IMR-90 (cell line): ENCODE measurements at regions not wholly inside any gene's neighbourhood (a gene's known extent, or its start where the extent isn't known, plus 50 kb on each side); places are given as distances from the start of the nearest gene placed in this dataset.
"Not testable (repeated sequence)": the region's sequence is repeated elsewhere in the genome, so short reads cannot be mapped to it uniquely, and the experiment has no call there.

Experiments
- ATAC-seq: fragments of 200-7000 bp; cut with Tn5 transposase; 2 replicates; pipeline ENCODE4 v1.9.1; 2020; ENCODE audit warnings: low read depth, mild to moderate bottlenecking, moderate library complexity
- BruUV-seq: library from RNA; stranded (reverse); fragments of 400-500 nt; replicated peaks from 2 replicates; lab custom pipeline; 2021; lab: Mats Ljungman, UMichigan
- CTCF ChIA-PET: fragments of 300-600 bp; formaldehyde crosslinking; extraction: SDS; loops from one replicate; lab custom pipeline; 2021; ENCODE audit warnings: antibody characterized with exemption; lab: Yijun Ruan, JAX
- POLR2A ChIA-PET: fragments of 300-600 bp; sonication (Branson Sonifier 250); formaldehyde crosslinking; loops from one replicate; lab custom pipeline; 2022; ENCODE audit warnings: antibody characterized with exemption; ENCODE audit not compliant: unreplicated experiment; lab: Charles Lee
- DNase-seq: peaks from one replicate; pipeline ENCODE4 v3.0.0; 2013
- H2AFZ ChIP-seq: replicated peaks from 2 replicates; pipeline ENCODE3; 2013; ENCODE audit warnings: low read length, mild to moderate bottlenecking; ENCODE audit not compliant: poor library complexity
- H2AK5ac ChIP-seq: 2 replicates; pipeline ENCODE4 v1.6.1; 2013; ENCODE audit warnings: low read depth, low read length, inconsistent platforms
- H2AK9ac ChIP-seq: replicated peaks from 2 replicates; pipeline ENCODE3; 2013; ENCODE audit warnings: mild to moderate bottlenecking, low read depth, low read length, moderate library complexity; ENCODE audit not compliant: poor library complexity
- H2BK120ac ChIP-seq: 2 replicates; pipeline ENCODE4 v1.6.1; 2013; ENCODE audit warnings: low read depth, low read length, inconsistent platforms
- H2BK15ac ChIP-seq: 3 replicates; pipeline ENCODE4 v1.6.1; 2013; ENCODE audit warnings: low read depth, low read length, inconsistent platforms
- H2BK20ac ChIP-seq: 2 replicates; pipeline ENCODE4 v1.6.1; 2013; ENCODE audit warnings: low read depth, mild to moderate bottlenecking, inconsistent platforms, low read length, moderate library complexity
- H2BK5ac ChIP-seq: 2 replicates; pipeline ENCODE4 v1.6.1; 2013; ENCODE audit warnings: mild to moderate bottlenecking, low read depth, low read length, inconsistent platforms; ENCODE audit not compliant: poor library complexity, severe bottlenecking
- H3K14ac ChIP-seq: replicated peaks from 2 replicates; pipeline ENCODE4 v1.6.1; 2013; ENCODE audit warnings: low read depth, low read length, inconsistent platforms
- H3K18ac ChIP-seq: 2 replicates; pipeline ENCODE4 v1.6.1; 2013; ENCODE audit warnings: low read depth, low read length, control low read depth
- H3K23ac ChIP-seq: 2 replicates; pipeline ENCODE4 v1.6.1; 2013; ENCODE audit warnings: low read depth, low read length, inconsistent platforms
- H3K27ac ChIP-seq: 2 replicates; pipeline ENCODE4 v1.5.1; 2013; ENCODE audit warnings: mild to moderate bottlenecking, control low read depth, low read length; ENCODE audit not compliant: insufficient read depth
- H3K27me3 ChIP-seq: 2 replicates; pipeline ENCODE4 v1.6.1; 2013; ENCODE audit warnings: low read length; ENCODE audit not compliant: control insufficient read depth, insufficient read depth
- H3K36me3 ChIP-seq: 2 replicates; pipeline ENCODE4 v1.6.1; 2013; ENCODE audit warnings: low read length, mixed read lengths; ENCODE audit not compliant: control insufficient read depth, insufficient read depth
- H3K4ac ChIP-seq: 2 replicates; pipeline ENCODE4 v1.6.1; 2013; ENCODE audit warnings: low read depth, low read length, inconsistent platforms
- H3K4me1 ChIP-seq: 2 replicates; pipeline ENCODE4 v1.6.1; 2013; ENCODE audit warnings: low read length, mixed read lengths; ENCODE audit not compliant: control insufficient read depth, insufficient read depth
- H3K4me2 ChIP-seq: 2 replicates; pipeline ENCODE4 v1.6.1; 2013; ENCODE audit warnings: low read depth, mild to moderate bottlenecking, control low read depth, low read length, moderate library complexity
- H3K4me3 ChIP-seq: 2 replicates; pipeline ENCODE4 v1.5.1; 2013; ENCODE audit warnings: low read depth, mild to moderate bottlenecking, control low read depth, low read length, moderate library complexity; ENCODE audit not compliant: insufficient read depth
- H3K56ac ChIP-seq: 2 replicates; pipeline ENCODE4 v1.6.1; 2013; ENCODE audit warnings: low read length, inconsistent platforms; ENCODE audit not compliant: insufficient read depth; ENCODE audit errors: extremely low read depth
- H3K79me1 ChIP-seq, 2 experiments: 2 replicates each; pipeline ENCODE4 v1.6.1; 2013; ENCODE audit warnings: low read length in 2 of 2, inconsistent platforms in 1 of 2, low read depth in 1 of 2
- H3K9ac ChIP-seq: 2 replicates; pipeline ENCODE4 v1.6.1; 2013; ENCODE audit warnings: low read depth, low read length, control low read depth
- H3K9me1 ChIP-seq: 2 replicates; pipeline ENCODE4 v1.6.1; 2013; ENCODE audit warnings: low read length, inconsistent platforms; ENCODE audit not compliant: insufficient read depth
- H3K9me3 ChIP-seq: 2 replicates; pipeline ENCODE4 v1.6.1; 2013; ENCODE audit warnings: low read length; ENCODE audit not compliant: control insufficient read depth, insufficient read depth
- H4K20me1 ChIP-seq: 2 replicates; pipeline ENCODE4 v1.6.1; 2013; ENCODE audit warnings: low read length, inconsistent platforms; ENCODE audit not compliant: insufficient read depth
- H4K5ac ChIP-seq: 2 replicates; pipeline ENCODE4 v1.6.1; 2013; ENCODE audit warnings: mild to moderate bottlenecking, low read depth, low read length, control low read depth
- H4K8ac ChIP-seq, 2 experiments: 2 replicates each; pipeline ENCODE4 v1.6.1; 2013; ENCODE audit warnings: low read depth in 2 of 2, low read length in 2 of 2, control low read depth in 1 of 2, inconsistent platforms in 1 of 2
- H4K91ac ChIP-seq: 2 replicates; pipeline ENCODE4 v1.6.1; 2013; ENCODE audit warnings: low read depth, low read length, inconsistent platforms; ENCODE audit not compliant: insufficient read depth
- WGBS, 2 experiments: methylation state at CpG; one replicate each; pipeline versions ENCODE4 v1.1.5 to v1.1.7; 2013; ENCODE audit warnings: missing lambda C conversion rate in 2 of 2; ENCODE audit not compliant: insufficient read length in 1 of 2; ENCODE audit errors: extremely low coverage in 2 of 2; 5-methylcytosine and 5-hydroxymethylcytosine counted together
- dilution Hi-C: fragments of 300-500 bp; cut with HindIII; formaldehyde crosslinking; loops from one replicate; pipeline ENCODE4 v1.14.3; 2018; ENCODE audit warnings: low sequenced_read_pairs; ENCODE audit not compliant: unreplicated experiment
- in situ Hi-C: fragments of 300-500 bp; cut with MboI; formaldehyde crosslinking; loops from 3 replicates; pipeline ENCODE4 v1.14.3; 2019; ENCODE audit warnings: low sequenced_read_pairs, inconsistent platforms, mixed read lengths
- intact Hi-C: fragments of 100-400 bp; cut with micrococcal nuclease; formaldehyde crosslinking; loops from 2 replicates; pipeline ENCODE4 v1.10.0; 2022

DNA sequence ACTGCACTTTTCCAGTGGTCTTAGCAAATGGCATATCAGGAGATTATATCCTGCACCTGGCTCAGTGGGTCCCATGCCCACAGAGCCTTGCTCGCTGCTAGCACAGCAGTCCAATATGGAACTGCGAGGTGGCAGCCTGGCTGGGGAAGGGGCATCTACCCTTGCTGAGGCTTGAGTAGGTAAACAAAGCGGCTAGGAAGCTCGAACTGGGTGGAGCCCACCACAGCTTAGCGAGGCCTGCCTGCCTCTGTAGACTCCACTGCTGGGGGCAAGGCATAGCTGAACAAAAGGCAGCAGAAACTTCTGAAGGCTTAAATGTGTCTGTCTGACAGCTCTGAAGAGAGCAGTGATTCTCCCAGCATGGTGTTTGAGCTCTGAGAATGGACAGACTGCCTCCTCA is 71.0 kb upstream of the IRX4 start:
- DNase-seq, H3K79me1 ChIP-seq, H3K4me1 ChIP-seq, H3K23ac ChIP-seq, H3K14ac ChIP-seq, H4K91ac ChIP-seq, H3K9me3 ChIP-seq, H3K56ac ChIP-seq, H2BK15ac ChIP-seq, H3K4ac ChIP-seq, ATAC-seq, intact Hi-C loops, H3K4me3 ChIP-seq, H3K18ac ChIP-seq, H2BK20ac ChIP-seq, H3K9ac ChIP-seq, H4K5ac ChIP-seq, H2AK9ac ChIP-seq, H3K27me3 ChIP-seq, H4K8ac ChIP-seq, H2AFZ ChIP-seq, in situ Hi-C loops, H2BK120ac ChIP-seq, H2AK5ac ChIP-seq, H3K4me2 ChIP-seq, H3K36me3 ChIP-seq, dilution Hi-C loops, H2BK5ac ChIP-seq, H3K27ac ChIP-seq, POLR2A ChIA-PET, BruUV-seq, H4K20me1 ChIP-seq, CTCF ChIA-PET, H3K9me1 ChIP-seq: not testable (repeated sequence)
- 68% methylated on average over 3 of the region's 5 CpGs; no CpG with 5 or more reads in 1 of the 2 experiments for WGBS, 2 experiments
